ENCODE measurements at regions not wholly inside any gene's neighbourhood (a gene's known extent, or its start where the extent isn't known, plus 50 kb on each side); places are given as distances from the start of the nearest gene placed in this dataset.

GRCh38 chr9:103361906-103362305, 366.8 kb downstream of the CYLC2 start:
- no peak for ATAC-seq
- intact Hi-C loops (cut with DNase I, micrococcal nuclease): no loop called here

GRCh38 chr9:103362986-103363385, 367.9 kb downstream of the CYLC2 start:
- ATAC-seq (no peak), DNase-seq (no peak)
- intact Hi-C loops (cut with DNase I, micrococcal nuclease): no loop called here

More at GRCh38 chr9:103361906-103362305, 366.8 kb downstream of the CYLC2 start:
- DNase-seq: no peak

GRCh38 chr9:103364753-103365152, 369.6 kb downstream of the CYLC2 start:
- intact Hi-C loops (cut with DNase I, micrococcal nuclease): no loop called here
- no peak for ATAC-seq

GRCh38 chr9:103371152-103371551, 376.0 kb downstream of the CYLC2 start:
- no peak for DNase-seq
- ATAC-seq: no peak
- intact Hi-C loops (cut with DNase I, micrococcal nuclease): no loop called here

More at GRCh38 chr9:103364753-103365152, 369.6 kb downstream of the CYLC2 start:
- DNase-seq: no peak

GRCh38 chr9:103372828-103373227, 377.7 kb downstream of the CYLC2 start:
- DNase-seq: no peak
- ATAC-seq: no peak
- intact Hi-C loops (cut with DNase I, micrococcal nuclease): no loop called here

GRCh38 chr9:103377667-103378066, 382.5 kb downstream of the CYLC2 start:
- intact Hi-C loops (cut with DNase I, micrococcal nuclease): no loop called here
- ATAC-seq (no peak), DNase-seq (no peak)

GRCh38 chr9:103397868-103398600, 402.9 kb downstream of the CYLC2 start:
- DNase-seq: peak in 1 of 2 donors; percentile 11
- peak; percentile 66 for ATAC-seq
- intact Hi-C loops (cut with DNase I, micrococcal nuclease): no loop called here

GRCh38 chr9:103399535-103399934, 404.4 kb downstream of the CYLC2 start:
- ATAC-seq: no peak
- no peak for DNase-seq
- intact Hi-C loops (cut with DNase I, micrococcal nuclease): no loop called here

- intact Hi-C loops (cut with DNase I, micrococcal nuclease): no loop called here
- ATAC-seq (no peak), DNase-seq (no peak)
Observed at GRCh38 chr9:103407260-103407659, 412.1 kb downstream of the CYLC2 start.

- intact Hi-C loops (cut with DNase I, micrococcal nuclease): no loop called here
- ATAC-seq (no peak), DNase-seq (no peak)
Observed at GRCh38 chr9:103410059-103410458, 414.9 kb downstream of the CYLC2 start.

GRCh38 chr9:103427696-103428095, 432.6 kb downstream of the CYLC2 start:
- DNase-seq (no peak), ATAC-seq (no peak)
- intact Hi-C loops (cut with DNase I, micrococcal nuclease): no loop called here

GRCh38 chr9:103430469-103430868, 435.3 kb downstream of the CYLC2 start:
- ATAC-seq (no peak), DNase-seq (no peak)
- intact Hi-C loops (cut with DNase I, micrococcal nuclease): no loop called here

- no peak for ATAC-seq
- DNase-seq: no peak
- intact Hi-C loops (cut with DNase I, micrococcal nuclease): no loop called here
Observed at GRCh38 chr9:103431809-103432208, 436.7 kb downstream of the CYLC2 start.

GRCh38 chr9:103444176-103444575, 449.0 kb downstream of the CYLC2 start:
- DNase-seq: no peak
- intact Hi-C loops (cut with DNase I, micrococcal nuclease): no loop called here
- ATAC-seq: no peak

GRCh38 chr9:103458826-103459225, 463.7 kb downstream of the CYLC2 start:
- DNase-seq: no peak
- ATAC-seq: no peak
- intact Hi-C loops (cut with DNase I, micrococcal nuclease): no loop called here

- ATAC-seq (no peak), DNase-seq (no peak)
- intact Hi-C loops (cut with DNase I, micrococcal nuclease): no loop called here
Observed at GRCh38 chr9:103471241-103471640, 476.1 kb downstream of the CYLC2 start.

GRCh38 chr9:103474156-103474555, 479.0 kb downstream of the CYLC2 start:
- intact Hi-C loops (cut with DNase I, micrococcal nuclease): no loop called here

GRCh38 chr9:103483471-103484096, 488.5 kb downstream of the CYLC2 start:
- ATAC-seq: no peak
- intact Hi-C loops (cut with DNase I, micrococcal nuclease): loop anchor here in 1 of 2 donors (10.0 kb wide), 1 partner anchor 61 kb away; no protein-coding TSS in a partner anchor

More at GRCh38 chr9:103474156-103474555, 479.0 kb downstream of the CYLC2 start:
- ATAC-seq (no peak), DNase-seq (no peak)

GRCh38 chr9:103485138-103485537, 490.0 kb downstream of the CYLC2 start:
- intact Hi-C loops (cut with DNase I, micrococcal nuclease): loop anchor here in 1 of 2 donors (10.0 kb wide), 1 partner anchor 60 kb away; no protein-coding TSS in a partner anchor
- no peak for ATAC-seq

More at GRCh38 chr9:103483471-103484096, 488.5 kb downstream of the CYLC2 start:
- no peak for DNase-seq

GRCh38 chr9:103514767-103515166, 519.6 kb downstream of the CYLC2 start:
- no peak for ATAC-seq
- intact Hi-C loops (cut with DNase I, micrococcal nuclease): no loop called here
- no peak for DNase-seq

More at GRCh38 chr9:103485138-103485537, 490.0 kb downstream of the CYLC2 start:
- DNase-seq: no peak
